K562 (cell line): ENCODE measurements at regions not wholly inside any gene's neighbourhood (a gene's known extent, or its start where the extent isn't known, plus 50 kb on each side); places are given as distances from the start of the nearest gene placed in this dataset.

Experiments
- ATAC-seq: fragments of 200-7000 bp; cut with Tn5 transposase; 3 replicates; pipeline ENCODE4 v1.9.1; 2020; ENCODE audit warnings: moderate library complexity
- BruUV-seq: library from RNA; stranded (reverse); fragments of 400-500 nt; replicated peaks from 2 replicates; lab custom pipeline; 2021; lab: Mats Ljungman, UMichigan
- CTCF ChIA-PET: fragments of 300-600 bp; formaldehyde crosslinking; extraction: SDS; loops from one replicate; lab custom pipeline; 2021; ENCODE audit warnings: low intra/inter-chr PET ratio; lab: Yijun Ruan, JAX
- POLR2A ChIA-PET: fragments of 300-600, 350-650 bp; sonication (Branson Sonifier 250); formaldehyde crosslinking; extraction: SDS; loops from one replicate; lab custom pipeline; 2021; ENCODE audit warnings: antibody characterized with exemption, inconsistent platforms; lab: Yijun Ruan, JAX
- DNase-seq, 4 experiments: peaks; one replicate each; pipeline versions ENCODE4 v3.0.0 to v3.0.0-alpha.2; 2011 to 2018; ENCODE audit warnings: low spot score in 3 of 4, mixed read lengths in 3 of 4; ENCODE audit errors: extremely low read depth in 1 of 4
- FAIRE-seq: peaks from 2 replicates; lab custom pipeline; 2011; peaks lifted over from hg19 to GRCh38; lab: Jason Lieb, UNC
- H2AFZ ChIP-seq: 2 replicates; pipeline ENCODE4 v1.6.0; 2011; ENCODE audit warnings: low read depth, low read length, control low read depth, inconsistent platforms
- H3K27ac ChIP-seq: fragments of 200-600 bp; 3 replicates; pipeline ENCODE4 v1.8.0; 2011; ENCODE audit warnings: low read depth, mild to moderate bottlenecking, control low read depth, inconsistent platforms, low read length, moderate library complexity, mixed read lengths; ENCODE audit errors: extremely low read depth
- H3K27me3 ChIP-seq, 2 experiments: fragments of 300-600 bp in 1 of 2; 2 replicates in 1 of 2; 3 replicates in 1 of 2; pipeline versions ENCODE4 v1.6.0 to v1.8.0; 2011; ENCODE audit warnings: inconsistent platforms in 2 of 2, low read length in 2 of 2, mild to moderate bottlenecking in 1 of 2, mixed read lengths in 1 of 2, moderate library complexity in 1 of 2; ENCODE audit not compliant: control insufficient read depth in 2 of 2, insufficient read depth in 2 of 2
- H3K36me3 ChIP-seq: fragments of 300-600 bp; 3 replicates; pipeline ENCODE4 v1.8.0; 2011; ENCODE audit warnings: mild to moderate bottlenecking, low read length, inconsistent platforms; ENCODE audit not compliant: control insufficient read depth, insufficient read depth
- H3K4me1 ChIP-seq, 2 experiments: fragments of 200-600 bp in 1 of 2; replicated peaks in 1 of 2; 2 replicates in 1 of 2; 3 replicates in 1 of 2; pipeline versions ENCODE4 v1.5.1 to v1.8.0; 2011; ENCODE audit warnings: inconsistent platforms in 2 of 2, low read length in 2 of 2, mild to moderate bottlenecking in 1 of 2, mixed read lengths in 1 of 2, moderate library complexity in 1 of 2; ENCODE audit not compliant: control insufficient read depth in 2 of 2, insufficient read depth in 2 of 2
- H3K4me2 ChIP-seq: 2 replicates; pipeline ENCODE4 v1.6.1; 2011; ENCODE audit warnings: low read length, control low read depth, inconsistent platforms, mixed read lengths; ENCODE audit not compliant: insufficient read depth
- H3K4me3 ChIP-seq: fragments of 200-600 bp; sonication (generic), shearing (Covaris generic); 2 replicates; pipeline ENCODE4 v1.5.1; 2016; ENCODE audit warnings: control low read depth, inconsistent platforms
- H3K79me2 ChIP-seq: fragments of 200-600 bp; 3 replicates; pipeline ENCODE4 v1.8.0; 2011; ENCODE audit warnings: low read length, inconsistent platforms; ENCODE audit not compliant: control insufficient read depth, insufficient read depth
- H3K9ac ChIP-seq, 2 experiments: 2 replicates each; pipeline versions ENCODE4 v1.6.0 to v1.6.1; 2011; ENCODE audit warnings: low read depth in 2 of 2, low read length in 2 of 2, control low read depth in 1 of 2, inconsistent platforms in 1 of 2, mild to moderate bottlenecking in 1 of 2, mixed read lengths in 1 of 2; ENCODE audit not compliant: insufficient read depth in 1 of 2
- H3K9me1 ChIP-seq: one replicate; pipeline ENCODE4 v1.6.0; 2011; ENCODE audit warnings: inconsistent platforms, mild to moderate bottlenecking, low read length, moderate library complexity; ENCODE audit not compliant: control insufficient read depth, insufficient read depth
- H3K9me3 ChIP-seq: replicated peaks from 2 replicates; pipeline ENCODE4 v1.5.1; 2011; ENCODE audit warnings: low read depth, low read length, inconsistent platforms; ENCODE audit not compliant: control insufficient read depth, insufficient read depth
- H4K20me1 ChIP-seq: replicated peaks from 2 replicates; pipeline ENCODE4 v1.6.1; 2011; ENCODE audit warnings: low read length, inconsistent platforms, mixed read lengths; ENCODE audit not compliant: control insufficient read depth, insufficient read depth
- C11orf30 ChIP-seq: fragments of 450-650 bp; IDR thresholded peaks from 2 replicates; pipeline ENCODE4 v1.6.1; 2016; ENCODE audit warnings: low read depth, mild to moderate bottlenecking
- CBFB ChIP-seq: sonication (generic); formaldehyde crosslinking; IDR thresholded peaks from 2 replicates; pipeline ENCODE4 v1.4.0; 2020; ENCODE audit warnings: mild to moderate bottlenecking, missing genetic modification reagents
- CBX2 ChIP-seq: fragments of 200-600 bp; sonication (generic); IDR thresholded peaks from one replicate; pipeline ENCODE4 v1.6.1; 2012; ENCODE audit warnings: mild to moderate bottlenecking, low read length, inconsistent platforms; ENCODE audit not compliant: insufficient read depth, poor library complexity, severe bottlenecking
- POLR3A ChIP-seq: IDR thresholded peaks from 2 replicates; pipeline ENCODE4 v1.6.1; 2011; ENCODE audit warnings: borderline replicate concordance, mild to moderate bottlenecking, moderate library complexity; ENCODE audit not compliant: insufficient read length, insufficient read depth; ENCODE audit errors: extremely low read depth
- SRSF3 ChIP-seq: fragments of 200-400 bp; formaldehyde crosslinking; IDR thresholded peaks from 2 replicates; pipeline ENCODE4 v1.6.1; 2016; ENCODE audit warnings: mild to moderate bottlenecking, low read length, moderate library complexity; ENCODE audit not compliant: insufficient read depth
- WGBS: fragments of 100-300 bp; shearing (Covaris generic); methylation state at CpG from one replicate; pipeline ENCODE4 v1.1.6; 2016; ENCODE audit warnings: low coverage, mixed read lengths; ENCODE audit not compliant: insufficient coverage; ENCODE audit errors: missing lambda C conversion rate; 5-methylcytosine and 5-hydroxymethylcytosine counted together
- in situ Hi-C: fragments of 300-500 bp; cut with MboI; formaldehyde crosslinking; loops from 4 replicates; pipeline ENCODE4 v1.15.0; 2018; ENCODE audit warnings: inconsistent platforms, mixed read lengths
- intact Hi-C: fragments of 100-400 bp; cut with micrococcal nuclease; formaldehyde crosslinking; loops from 2 replicates; pipeline ENCODE4 v1.14.2; 2022
- TF ChIP-seq, protein P1 (sequence below): IDR thresholded peaks from 2 replicates; pipeline ENCODE4 v1.6.1; 2012; ENCODE audit warnings: low read depth, low read length, improper control_type of control experiment, borderline replicate concordance

DNA sequence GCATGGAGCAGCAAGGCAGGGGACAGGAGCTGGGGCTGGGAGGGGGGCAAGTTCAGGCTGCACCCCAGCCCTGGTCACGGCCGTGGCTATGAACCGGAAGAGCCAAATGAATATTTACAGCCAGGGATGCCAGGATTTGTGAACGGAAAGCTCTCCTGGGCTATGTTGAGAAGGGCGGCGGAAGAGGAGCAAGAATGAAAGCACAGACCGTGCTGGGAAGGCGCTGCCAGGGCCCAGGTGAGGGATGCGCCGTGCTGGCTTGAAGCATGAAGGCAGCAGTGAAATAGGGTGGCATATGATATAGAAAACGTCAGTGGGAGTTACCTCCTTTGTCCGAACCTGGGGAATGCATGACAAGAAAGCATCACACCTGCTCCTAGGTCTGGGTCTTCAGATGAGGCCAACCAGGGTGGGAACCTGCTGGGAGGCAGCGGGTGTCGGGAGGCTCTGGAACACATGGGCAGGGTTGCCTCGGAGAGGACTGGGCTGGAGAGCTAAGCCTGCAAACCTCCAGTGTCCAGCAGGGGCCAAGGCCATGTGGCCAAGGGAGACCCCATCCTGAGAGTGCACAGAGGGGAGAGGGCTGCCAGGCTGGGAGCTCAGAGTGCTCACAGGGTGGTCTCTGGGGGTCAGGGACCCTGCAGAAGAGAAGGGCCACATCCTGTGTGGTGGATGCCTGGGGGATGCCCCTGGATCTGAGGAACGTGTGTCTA is 120.6 kb upstream of the TCERG1L start:
- Histone ChIP-seq H2AFZ (no peak overlapping the region), H3K36me3 (no peaks in the 10 kb centered on the region), H3K9me3 (no peaks in the 10 kb centered on the region), H3K9me1 (no peaks in the 10 kb centered on the region), H4K20me1 (no peaks in the 10 kb centered on the region), H3K4me1 (no peaks in the 10 kb centered on the region), H3K4me3 (no peak overlapping the region), H3K27me3 (peaks cover 0 to 28% of the 10 kb centered on the region in 2 experiments; a peak in 3 of 5 replicates), H3K79me2 (no peaks in the 10 kb centered on the region), H3K9ac (no peak overlapping the region), H3K4me2 (no peak overlapping the region), H3K27ac (no peak overlapping the region)
- BruUV-seq, result no TSS peak
- ChIA-PET POLR2A (no interaction called here), CTCF (no interaction called here)
- 2% methylated on average over 11 of the region's 16 CpGs for WGBS
- intact Hi-C loops, result no loop called here
- no peak for DNase-seq
- TF ChIP-seq, protein P1, sequence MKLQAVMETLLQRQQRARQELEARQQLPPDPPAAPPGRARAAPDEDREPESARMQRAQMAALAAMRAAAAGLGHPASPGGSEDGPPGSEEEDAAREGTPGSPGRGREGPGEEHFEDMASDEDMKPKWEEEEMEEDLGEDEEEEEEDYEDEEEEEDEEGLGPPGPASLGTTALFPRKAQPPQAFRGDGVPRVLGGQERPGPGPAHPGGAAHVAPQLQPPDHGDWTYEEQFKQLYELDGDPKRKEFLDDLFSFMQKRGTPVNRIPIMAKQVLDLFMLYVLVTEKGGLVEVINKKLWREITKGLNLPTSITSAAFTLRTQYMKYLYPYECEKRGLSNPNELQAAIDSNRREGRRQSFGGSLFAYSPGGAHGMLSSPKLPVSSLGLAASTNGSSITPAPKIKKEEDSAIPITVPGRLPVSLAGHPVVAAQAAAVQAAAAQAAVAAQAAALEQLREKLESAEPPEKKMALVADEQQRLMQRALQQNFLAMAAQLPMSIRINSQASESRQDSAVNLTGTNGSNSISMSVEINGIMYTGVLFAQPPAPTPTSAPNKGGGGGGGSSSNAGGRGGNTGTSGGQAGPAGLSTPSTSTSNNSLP, result no peak
- TF ChIP-seq CBX2 (no peak), POLR3A (no peak), C11orf30 (no peak), CBFB (no peak), SRSF3 (no peak)
- ATAC-seq, result no peak
- in situ Hi-C loops, result no loop called here
- FAIRE-seq, result no peak
